ENCODE measurements at regions not wholly inside any gene's neighbourhood (a gene's known extent, or its start where the extent isn't known, plus 50 kb on each side); places are given as distances from the start of the nearest gene placed in this dataset.

DNA sequence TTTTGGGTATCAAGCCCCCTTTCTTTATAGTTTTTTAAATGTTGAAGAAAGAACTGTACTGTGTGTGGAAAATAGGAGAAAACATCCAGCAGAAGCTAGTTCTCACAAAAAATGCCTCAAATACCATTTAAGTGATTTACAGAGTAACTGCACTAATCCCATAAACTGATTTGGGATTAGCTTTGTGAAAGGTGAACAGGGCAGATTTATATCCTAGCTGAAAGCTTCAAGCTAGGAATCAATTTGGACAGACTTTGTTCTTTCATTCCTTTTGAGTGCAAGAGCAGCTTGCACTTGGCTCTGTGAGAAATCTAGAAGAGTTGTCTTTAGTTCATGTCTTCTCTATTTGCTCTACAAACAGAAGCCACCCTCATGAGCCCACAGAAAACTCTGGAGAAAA lies 183.9 kb upstream of the VRK2 start:
- Histone ChIP-seq H3K36me3 (ENCODE audit: control insufficient read depth, insufficient read depth, low read length) (no peaks in the 10 kb centered on the region), H3K27me3 (ENCODE audit: control insufficient read depth, insufficient read depth, low read length) (no peaks in the 10 kb centered on the region), H3K4me3 (ENCODE audit: low read depth in 2 of 2, low read length in 2 of 2) (no peak overlapping the region), H3K9me3 (ENCODE audit: control insufficient read depth, insufficient read depth, low read depth, low read length) (no peaks in the 10 kb centered on the region), H3K27ac (ENCODE audit: low read length) (no peak overlapping the region), H3K4me1 (ENCODE audit: control insufficient read depth, insufficient read depth, low read length) (no peaks in the 10 kb centered on the region)
- TF ChIP-seq TCF7L2 (IDR thresholded peaks at IDR 0.05; ENCODE audit: low read depth, low read length) (no peak), CTCF (IDR thresholded peaks at IDR 0.05) (no peak), SIN3A (IDR thresholded peaks at IDR 0.05; ENCODE audit: borderline replicate concordance, insufficient read depth, low read depth, low read length) (no peak), POLR2AphosphoS5 (IDR thresholded peaks at IDR 0.05; ENCODE audit: low read depth, low read length) (no peak), REST (IDR thresholded peaks at IDR 0.05; ENCODE audit: insufficient read depth in 1 of 2, low read depth in 2 of 2, low read length in 1 of 2) (no peak)
- in situ Hi-C loops (cut with HindIII; ENCODE audit: low pct_unique_long_range_greater_than_20kb, low sequenced_read_pairs), result no loop called here
- ATAC-seq, result no peak
- intact Hi-C loops (cut with micrococcal nuclease; ENCODE audit: unreplicated experiment), result no loop called here
- POLR2A ChIA-PET, result no interaction called here
- no peak for DNase-seq (ENCODE audit: low read depth, low spot score)
- no TSS peak for BruUV-seq (replicated peaks)
- CTCF ChIA-PET, result no interaction called here

GRCh38 chr2:57864926-57865325 lies 181.7 kb upstream of the VRK2 start:
- Histone ChIP-seq H3K4me3 (ENCODE audit: low read depth in 2 of 2, low read length in 2 of 2) (no peak overlapping the region), H3K27me3 (ENCODE audit: control insufficient read depth, insufficient read depth, low read length) (no peaks in the 10 kb centered on the region), H3K4me1 (ENCODE audit: control insufficient read depth, insufficient read depth, low read length) (no peaks in the 10 kb centered on the region), H3K27ac (ENCODE audit: low read length) (no peak overlapping the region), H3K9me3 (ENCODE audit: control insufficient read depth, insufficient read depth, low read depth, low read length) (no peaks in the 10 kb centered on the region), H3K36me3 (ENCODE audit: control insufficient read depth, insufficient read depth, low read length) (no peaks in the 10 kb centered on the region)
- in situ Hi-C loops (cut with HindIII; ENCODE audit: low pct_unique_long_range_greater_than_20kb, low sequenced_read_pairs), result no loop called here
- TF ChIP-seq CTCF (IDR thresholded peaks at IDR 0.05) (no peak), SIN3A (IDR thresholded peaks at IDR 0.05; ENCODE audit: borderline replicate concordance, insufficient read depth, low read depth, low read length) (no peak), TCF7L2 (IDR thresholded peaks at IDR 0.05; ENCODE audit: low read depth, low read length) (no peak), REST (IDR thresholded peaks at IDR 0.05; ENCODE audit: insufficient read depth in 1 of 2, low read depth in 2 of 2, low read length in 1 of 2) (no peak), POLR2AphosphoS5 (IDR thresholded peaks at IDR 0.05; ENCODE audit: low read depth, low read length) (no peak)
- BruUV-seq (replicated peaks), result no TSS peak
- no peak for DNase-seq (ENCODE audit: low read depth, low spot score)
- intact Hi-C loops (cut with micrococcal nuclease; ENCODE audit: unreplicated experiment), result no loop called here
- ATAC-seq, result no peak
- POLR2A ChIA-PET, result no interaction called here
- CTCF ChIA-PET, result no interaction called here

Data from Panc1 (cell line).